GM23338 (cell line): ENCODE measurements at regions not wholly inside any gene's neighbourhood (a gene's known extent, or its start where the extent isn't known, plus 50 kb on each side); places are given as distances from the start of the nearest gene placed in this dataset.

Experiments
- CREB1 ChIP-seq: fragments of 250-450 bp; sonication (Bioruptor Pico); IDR thresholded peaks from 2 replicates; pipeline ENCODE4 v1.5.0; 2020; ENCODE audit warnings: low read depth, mild to moderate bottlenecking, moderate library complexity
- CTCF ChIP-seq, 2 experiments: fragments of 200-600 bp in 1 of 2; sonication (generic) in 1 of 2; conservative IDR thresholded peaks; 2 replicates each; pipeline versions ENCODE4 v1.5.1 to v1.6.1; 2016 to 2017; ENCODE audit warnings: antibody characterized with exemption in 2 of 2, low read depth in 2 of 2, mild to moderate bottlenecking in 2 of 2, moderate library complexity in 1 of 2
- POLR2AphosphoS5 ChIP-seq: IDR thresholded peaks from 2 replicates; pipeline ENCODE4 v1.6.1; 2016; ENCODE audit warnings: antibody characterized with exemption, low read depth
- ZNF331 ChIP-seq: fragments of 250-450 bp; sonication (Bioruptor Pico); IDR thresholded peaks from 2 replicates; pipeline ENCODE4 v1.5.0; 2020; ENCODE audit warnings: low read depth, mild to moderate bottlenecking, moderate library complexity

- no peak for TF ChIP-seq CTCF (conservative IDR thresholded peaks at IDR 0.05; ENCODE audit: low read depth in 2 of 2)
- TF ChIP-seq POLR2AphosphoS5: no peak
- TF ChIP-seq ZNF331 (CRISPR knock-in tag): no peak
- no peak for TF ChIP-seq CREB1 (CRISPR knock-in tag)
Observed at GRCh38 chr9:115278326-115279035, 160.5 kb upstream of the TNC start.
